Neural cell (in vitro differentiated cells): ENCODE measurements at regions not wholly inside any gene's neighbourhood (a gene's known extent, or its start where the extent isn't known, plus 50 kb on each side); places are given as distances from the start of the nearest gene placed in this dataset.

Experiments
- H2AFZ ChIP-seq: fragments of 200-600, 300-800 bp; sonication (generic), shearing (Covaris generic); 2 replicates; pipeline ENCODE4 v1.6.0; 2014; ENCODE audit warnings: low read depth, mild to moderate bottlenecking, antibody characterized with exemption, low read length, moderate library complexity
- H3F3A ChIP-seq: fragments of 200-600 bp; shearing (Covaris generic); 2 replicates; pipeline ENCODE4 v1.6.1; 2016; ENCODE audit warnings: mild to moderate bottlenecking, moderate library complexity, mixed read lengths, antibody characterized with exemption, low read length; ENCODE audit not compliant: insufficient read depth, poor library complexity, severe bottlenecking
- H3K27ac ChIP-seq: fragments of 200-600, 300-800 bp; sonication (generic), shearing (Covaris generic); 2 replicates; pipeline ENCODE4 v1.5.1; 2014; ENCODE audit warnings: mild to moderate bottlenecking, low read length, moderate library complexity
- H3K27me3 ChIP-seq: fragments of 300-800, 200-600 bp; sonication (generic), shearing (Covaris generic); 2 replicates; pipeline ENCODE4 v1.6.0; 2014; ENCODE audit warnings: mild to moderate bottlenecking, low read depth, low read length, moderate library complexity; ENCODE audit not compliant: insufficient read depth
- H3K36me3 ChIP-seq: fragments of 300-800, 200-600 bp; sonication (generic), shearing (Covaris generic); 2 replicates; pipeline ENCODE4 v1.5.1; 2014; ENCODE audit warnings: mild to moderate bottlenecking, antibody characterized with exemption, low read length, moderate library complexity; ENCODE audit not compliant: insufficient read depth
- H3K4me2 ChIP-seq: fragments of 300-800, 200-600 bp; sonication (generic), shearing (Covaris generic); 2 replicates; pipeline ENCODE4 v1.6.0; 2014; ENCODE audit warnings: mild to moderate bottlenecking, low read length
- H3K4me3 ChIP-seq: fragments of 300-800, 200-600 bp; sonication (generic), shearing (Covaris generic); 2 replicates; pipeline ENCODE4 v1.5.1; 2014; ENCODE audit warnings: mild to moderate bottlenecking, low read length, moderate library complexity
- H3K79me2 ChIP-seq: fragments of 200-600 bp; shearing (Covaris generic); replicated peaks from 2 replicates; pipeline ENCODE4 v1.6.0; 2014; ENCODE audit warnings: mild to moderate bottlenecking, low read length, moderate library complexity; ENCODE audit not compliant: insufficient read depth
- H3K9ac ChIP-seq: fragments of 300-800, 200-600 bp; sonication (generic), shearing (Covaris generic); 2 replicates; pipeline ENCODE4 v1.6.1; 2016; ENCODE audit warnings: mild to moderate bottlenecking, low read length, mixed read lengths
- H3K9me2 ChIP-seq: fragments of 200-600 bp; shearing (Covaris generic); 2 replicates; pipeline ENCODE4 v1.6.1; 2016; ENCODE audit warnings: mild to moderate bottlenecking, low read length, mixed read lengths; ENCODE audit not compliant: insufficient read depth
- H3K9me3 ChIP-seq: fragments of 200-600, 300-800 bp; sonication (generic), shearing (Covaris generic); 2 replicates; pipeline ENCODE4 v1.6.1; 2016; ENCODE audit warnings: mild to moderate bottlenecking, mixed run types, low read length, moderate library complexity, mixed read lengths
- H4K20me1 ChIP-seq: fragments of 200-600 bp; shearing (Covaris generic); 2 replicates; pipeline ENCODE4 v1.6.1; 2016; ENCODE audit warnings: mild to moderate bottlenecking, mixed run types; ENCODE audit not compliant: insufficient read depth
- CTCF ChIP-seq: fragments of 450-650 bp; IDR thresholded peaks from 2 replicates; pipeline ENCODE4 v1.5.1; 2014; ENCODE audit warnings: antibody characterized with exemption, mild to moderate bottlenecking, moderate library complexity; ENCODE audit not compliant: poor library complexity, severe bottlenecking
- EZH2 ChIP-seq: fragments of 200-600, 300-800 bp; shearing (Covaris generic), sonication (generic); IDR thresholded peaks from 2 replicates; pipeline ENCODE4 v1.6.1; 2014; ENCODE audit warnings: antibody characterized with exemption, low read length, borderline replicate concordance, mild to moderate bottlenecking; ENCODE audit not compliant: insufficient read depth, poor library complexity, severe bottlenecking
- MXI1 ChIP-seq: fragments of 450-650 bp; conservative IDR thresholded peaks from 2 replicates; pipeline ENCODE4 v1.6.1; 2014; ENCODE audit warnings: antibody characterized with exemption, mild to moderate bottlenecking; ENCODE audit not compliant: poor library complexity, severe bottlenecking
- POLR2AphosphoS5 ChIP-seq: IDR thresholded peaks from 2 replicates; pipeline ENCODE4 v1.6.1; 2012
- REST ChIP-seq: IDR thresholded peaks from 2 replicates; pipeline ENCODE4 v1.6.1; 2012; ENCODE audit warnings: borderline replicate concordance
- SMC3 ChIP-seq: fragments of 450-650 bp; conservative IDR thresholded peaks from 2 replicates; pipeline ENCODE4 v1.6.1; 2014; ENCODE audit warnings: antibody characterized with exemption, mild to moderate bottlenecking, moderate library complexity; ENCODE audit not compliant: poor library complexity
- TAF1 ChIP-seq: IDR thresholded peaks from 2 replicates; pipeline ENCODE4 v1.6.1; 2012; ENCODE audit warnings: low read depth

GRCh38 chr7:31261341-31261740 is 79.2 kb downstream of the NEUROD6 start:
- Histone ChIP-seq H4K20me1 (no peaks in the 10 kb centered on the region), H3K79me2 (no peaks in the 10 kb centered on the region), H3K27me3 (no peaks in the 10 kb centered on the region), H3K27ac (no peak overlapping the region), H3K36me3 (no peaks in the 10 kb centered on the region), H3K4me3 (no peak overlapping the region), H3K9me3 (no peaks in the 10 kb centered on the region), H3F3A (no peaks in the 10 kb centered on the region), H3K9ac (no peak overlapping the region), H2AFZ (no peak overlapping the region), H3K4me2 (no peak overlapping the region), H3K9me2 (no peaks in the 10 kb centered on the region)
- TF ChIP-seq EZH2 (no peak), CTCF (no peak)

- H3K36me3 ChIP-seq: no peaks in the 10 kb centered on the region
- no peaks in the 10 kb centered on the region for H4K20me1 ChIP-seq
- no peaks in the 10 kb centered on the region for H3K9me3 ChIP-seq
- H3K9me2 ChIP-seq: no peaks in the 10 kb centered on the region
- no peak overlapping the region for H3K4me2 ChIP-seq
- no peak for TF ChIP-seq POLR2AphosphoS5
- no peak for TF ChIP-seq CTCF
- no peak for TF ChIP-seq TAF1
- no peak for TF ChIP-seq EZH2
- no peak for TF ChIP-seq REST
- TF ChIP-seq SMC3: no peak
- no peaks in the 10 kb centered on the region for H3K79me2 ChIP-seq
- no peak overlapping the region for H2AFZ ChIP-seq
- no peak overlapping the region for H3K27ac ChIP-seq
- H3F3A ChIP-seq: no peaks in the 10 kb centered on the region
- H3K9ac ChIP-seq: no peak overlapping the region
- H3K27me3 ChIP-seq: no peaks in the 10 kb centered on the region
- H3K4me3 ChIP-seq: no peak overlapping the region
These were observed 79.7 kb downstream of the NEUROD6 start for GRCh38 chr7:31260851-31261250.

GRCh38 chr7:31258391-31258790 is 82.1 kb downstream of the NEUROD6 start:
- no peak overlapping the region for H3K27ac ChIP-seq
- H3K9me3 ChIP-seq: no peaks in the 10 kb centered on the region
- no peak overlapping the region for H3K4me3 ChIP-seq
- H3K9me2 ChIP-seq: no peaks in the 10 kb centered on the region
- H4K20me1 ChIP-seq: no peaks in the 10 kb centered on the region
- no peaks in the 10 kb centered on the region for H3K36me3 ChIP-seq
- H2AFZ ChIP-seq: no peak overlapping the region
- no peak overlapping the region for H3K4me2 ChIP-seq
- no peak for TF ChIP-seq MXI1
- H3F3A ChIP-seq: no peaks in the 10 kb centered on the region
- no peaks in the 10 kb centered on the region for H3K27me3 ChIP-seq
- no peaks in the 10 kb centered on the region for H3K79me2 ChIP-seq
- no peak overlapping the region for H3K9ac ChIP-seq
